ENCODE measurements at regions not wholly inside any gene's neighbourhood (a gene's known extent, or its start where the extent isn't known, plus 50 kb on each side); places are given as distances from the start of the nearest gene placed in this dataset.

DNA sequence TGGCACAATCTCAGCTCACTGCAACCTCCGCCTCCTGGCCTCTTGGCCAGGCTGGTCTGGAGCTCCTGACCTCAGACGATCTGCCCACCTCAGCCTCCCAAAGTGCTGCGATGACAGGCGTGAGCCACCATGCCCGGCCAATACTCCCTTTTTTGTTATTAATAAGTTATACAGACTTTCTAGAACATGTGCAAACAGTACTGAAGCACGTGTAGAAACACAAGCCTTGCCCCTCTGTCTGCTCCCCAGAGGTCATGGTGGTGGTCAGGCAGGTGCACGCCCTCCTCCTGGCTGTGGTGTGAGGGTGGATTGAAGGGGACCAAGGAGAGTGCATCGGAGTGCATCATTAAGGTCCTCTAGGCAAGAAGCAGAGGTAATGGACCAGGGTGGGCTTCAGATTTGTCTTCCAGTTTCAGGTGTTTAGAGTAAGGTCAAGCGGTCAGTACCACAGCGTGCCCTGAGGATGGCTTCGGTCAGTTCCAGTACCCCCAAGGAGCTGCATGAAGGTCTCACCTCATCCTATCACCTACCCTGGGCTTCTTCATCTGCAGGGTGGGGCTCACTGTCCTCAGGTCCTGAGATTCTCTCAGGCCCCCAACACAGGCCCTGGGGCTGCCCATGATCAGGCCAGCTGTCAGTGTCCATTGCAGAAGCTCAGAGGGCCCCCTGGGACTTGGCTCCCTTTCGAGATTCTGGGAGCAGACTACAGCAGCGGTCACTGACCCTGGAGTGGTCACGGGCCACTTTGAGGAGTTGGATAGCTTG, 124.3 kb downstream of the GLI2 start:
- H3K36me3 ChIP-seq (ENCODE audit: insufficient read depth, low read length): no peaks in the 10 kb centered on the region
- no peak overlapping the region for H3K4me3 ChIP-seq (ENCODE audit: low read length)
- H3K9me3 ChIP-seq (ENCODE audit: low read length): no peaks in the 10 kb centered on the region
- no peaks in the 10 kb centered on the region for H4K20me1 ChIP-seq (ENCODE audit: insufficient read depth)
- H3K9me2 ChIP-seq (ENCODE audit: insufficient read depth, low read length): no peaks in the 10 kb centered on the region
- H3K4me2 ChIP-seq (ENCODE audit: low read length): no peak overlapping the region
- no peaks in the 10 kb centered on the region for H3K27me3 ChIP-seq (ENCODE audit: insufficient read depth, low read depth, low read length)
- no peak overlapping the region for H2AFZ ChIP-seq (ENCODE audit: low read depth, low read length)
- TF ChIP-seq RAD21 (conservative IDR thresholded peaks at IDR 0.05) (no peak), POLR2AphosphoS5 (IDR thresholded peaks at IDR 0.05) (no peak), SMC3 (conservative IDR thresholded peaks at IDR 0.05; ENCODE audit: poor library complexity) (no peak), MXI1 (conservative IDR thresholded peaks at IDR 0.05; ENCODE audit: poor library complexity, severe bottlenecking) (no peak), EZH2 (IDR thresholded peaks at IDR 0.05; ENCODE audit: borderline replicate concordance, insufficient read depth, low read length, poor library complexity, severe bottlenecking) (no peak)
- TF ChIP-seq, protein P1, sequence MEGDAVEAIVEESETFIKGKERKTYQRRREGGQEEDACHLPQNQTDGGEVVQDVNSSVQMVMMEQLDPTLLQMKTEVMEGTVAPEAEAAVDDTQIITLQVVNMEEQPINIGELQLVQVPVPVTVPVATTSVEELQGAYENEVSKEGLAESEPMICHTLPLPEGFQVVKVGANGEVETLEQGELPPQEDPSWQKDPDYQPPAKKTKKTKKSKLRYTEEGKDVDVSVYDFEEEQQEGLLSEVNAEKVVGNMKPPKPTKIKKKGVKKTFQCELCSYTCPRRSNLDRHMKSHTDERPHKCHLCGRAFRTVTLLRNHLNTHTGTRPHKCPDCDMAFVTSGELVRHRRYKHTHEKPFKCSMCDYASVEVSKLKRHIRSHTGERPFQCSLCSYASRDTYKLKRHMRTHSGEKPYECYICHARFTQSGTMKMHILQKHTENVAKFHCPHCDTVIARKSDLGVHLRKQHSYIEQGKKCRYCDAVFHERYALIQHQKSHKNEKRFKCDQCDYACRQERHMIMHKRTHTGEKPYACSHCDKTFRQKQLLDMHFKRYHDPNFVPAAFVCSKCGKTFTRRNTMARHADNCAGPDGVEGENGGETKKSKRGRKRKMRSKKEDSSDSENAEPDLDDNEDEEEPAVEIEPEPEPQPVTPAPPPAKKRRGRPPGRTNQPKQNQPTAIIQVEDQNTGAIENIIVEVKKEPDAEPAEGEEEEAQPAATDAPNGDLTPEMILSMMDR (IDR thresholded peaks at IDR 0.05; ENCODE audit: poor library complexity, severe bottlenecking): no peak
- H3K9ac ChIP-seq (ENCODE audit: low read length): no peak overlapping the region
- no peaks in the 10 kb centered on the region for H3K79me2 ChIP-seq (replicated peaks; ENCODE audit: insufficient read depth, low read length)
- no peaks in the 10 kb centered on the region for H3F3A ChIP-seq (ENCODE audit: insufficient read depth, low read length, poor library complexity, severe bottlenecking)
- H3K27ac ChIP-seq (ENCODE audit: low read length): no peak overlapping the region

DNA sequence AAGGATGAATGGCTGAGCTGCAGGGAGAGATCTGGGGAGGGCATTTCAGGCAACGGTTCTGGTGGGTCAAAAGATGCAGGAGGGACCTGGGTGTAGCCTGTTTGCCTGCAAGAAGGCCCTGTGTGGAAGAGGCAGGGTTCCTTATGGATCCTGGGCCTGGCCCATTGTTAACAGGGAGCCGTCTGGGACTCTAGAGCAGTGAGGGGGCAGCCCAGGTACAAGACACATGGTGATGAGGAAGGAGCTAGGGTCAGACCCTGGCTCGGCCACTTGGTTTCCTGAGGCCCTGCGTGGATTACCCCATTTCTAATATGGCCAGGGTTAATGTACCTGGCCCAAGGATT, 124.9 kb downstream of the GLI2 start:
- TF ChIP-seq RAD21 (conservative IDR thresholded peaks at IDR 0.05) (no peak), SMC3 (conservative IDR thresholded peaks at IDR 0.05; ENCODE audit: poor library complexity) (no peak), POLR2AphosphoS5 (IDR thresholded peaks at IDR 0.05) (no peak), MXI1 (conservative IDR thresholded peaks at IDR 0.05; ENCODE audit: poor library complexity, severe bottlenecking) (no peak), EZH2 (IDR thresholded peaks at IDR 0.05; ENCODE audit: borderline replicate concordance, insufficient read depth, low read length, poor library complexity, severe bottlenecking) (no peak), EP300 (conservative IDR thresholded peaks at IDR 0.05; ENCODE audit: poor library complexity, severe bottlenecking) (no peak), TAF1 (IDR thresholded peaks at IDR 0.05; ENCODE audit: low read depth) (no peak)
- TF ChIP-seq, protein P1 (IDR thresholded peaks at IDR 0.05; ENCODE audit: poor library complexity, severe bottlenecking): no peak
- TF ChIP-seq, protein P2, sequence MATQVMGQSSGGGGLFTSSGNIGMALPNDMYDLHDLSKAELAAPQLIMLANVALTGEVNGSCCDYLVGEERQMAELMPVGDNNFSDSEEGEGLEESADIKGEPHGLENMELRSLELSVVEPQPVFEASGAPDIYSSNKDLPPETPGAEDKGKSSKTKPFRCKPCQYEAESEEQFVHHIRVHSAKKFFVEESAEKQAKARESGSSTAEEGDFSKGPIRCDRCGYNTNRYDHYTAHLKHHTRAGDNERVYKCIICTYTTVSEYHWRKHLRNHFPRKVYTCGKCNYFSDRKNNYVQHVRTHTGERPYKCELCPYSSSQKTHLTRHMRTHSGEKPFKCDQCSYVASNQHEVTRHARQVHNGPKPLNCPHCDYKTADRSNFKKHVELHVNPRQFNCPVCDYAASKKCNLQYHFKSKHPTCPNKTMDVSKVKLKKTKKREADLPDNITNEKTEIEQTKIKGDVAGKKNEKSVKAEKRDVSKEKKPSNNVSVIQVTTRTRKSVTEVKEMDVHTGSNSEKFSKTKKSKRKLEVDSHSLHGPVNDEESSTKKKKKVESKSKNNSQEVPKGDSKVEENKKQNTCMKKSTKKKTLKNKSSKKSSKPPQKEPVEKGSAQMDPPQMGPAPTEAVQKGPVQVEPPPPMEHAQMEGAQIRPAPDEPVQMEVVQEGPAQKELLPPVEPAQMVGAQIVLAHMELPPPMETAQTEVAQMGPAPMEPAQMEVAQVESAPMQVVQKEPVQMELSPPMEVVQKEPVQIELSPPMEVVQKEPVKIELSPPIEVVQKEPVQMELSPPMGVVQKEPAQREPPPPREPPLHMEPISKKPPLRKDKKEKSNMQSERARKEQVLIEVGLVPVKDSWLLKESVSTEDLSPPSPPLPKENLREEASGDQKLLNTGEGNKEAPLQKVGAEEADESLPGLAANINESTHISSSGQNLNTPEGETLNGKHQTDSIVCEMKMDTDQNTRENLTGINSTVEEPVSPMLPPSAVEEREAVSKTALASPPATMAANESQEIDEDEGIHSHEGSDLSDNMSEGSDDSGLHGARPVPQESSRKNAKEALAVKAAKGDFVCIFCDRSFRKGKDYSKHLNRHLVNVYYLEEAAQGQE (IDR thresholded peaks at IDR 0.05; ENCODE audit: borderline replicate concordance): no peak
- Histone ChIP-seq H3K27ac (ENCODE audit: low read length) (no peak overlapping the region), H4K20me1 (ENCODE audit: insufficient read depth) (no peaks in the 10 kb centered on the region)

More for the DNA sequence above, 124.9 kb downstream of the GLI2 start:
- no peaks in the 10 kb centered on the region for H3K9me2 ChIP-seq (ENCODE audit: insufficient read depth, low read length)
- no peak overlapping the region for H3K9ac ChIP-seq (ENCODE audit: low read length)
- H3K4me3 ChIP-seq (ENCODE audit: low read length): no peak overlapping the region
- no peaks in the 10 kb centered on the region for H3K9me3 ChIP-seq (ENCODE audit: low read length)
- no peaks in the 10 kb centered on the region for H3K36me3 ChIP-seq (ENCODE audit: insufficient read depth, low read length)
- H3F3A ChIP-seq (ENCODE audit: insufficient read depth, low read length, poor library complexity, severe bottlenecking): no peaks in the 10 kb centered on the region
- H3K4me2 ChIP-seq (ENCODE audit: low read length): no peak overlapping the region
- H2AFZ ChIP-seq (ENCODE audit: low read depth, low read length): no peak overlapping the region
- no peaks in the 10 kb centered on the region for H3K79me2 ChIP-seq (replicated peaks; ENCODE audit: insufficient read depth, low read length)
- no peaks in the 10 kb centered on the region for H3K27me3 ChIP-seq (ENCODE audit: insufficient read depth, low read depth, low read length)

Measured in neural cell (in vitro differentiated cells).